Keratinocyte (primary cell): ENCODE measurements at regions not wholly inside any gene's neighbourhood (a gene's known extent, or its start where the extent isn't known, plus 50 kb on each side); places are given as distances from the start of the nearest gene placed in this dataset.

Experiments used
- DNase-seq: peaks from one replicate; pipeline ENCODE4 v3.0.0-alpha.2; 2011; ENCODE audit warnings: low read depth, missing footprints, low spot score
- FAIRE-seq: peaks from 2 replicates; lab custom pipeline; 2011; peaks lifted over from hg19 to GRCh38; lab: Jason Lieb, UNC
- H2AFZ ChIP-seq: 2 replicates; pipeline ENCODE4 v1.6.0; 2012; ENCODE audit warnings: low read length, control low read depth, inconsistent platforms; ENCODE audit not compliant: control insufficient read depth
- H3K27ac ChIP-seq: 2 replicates; pipeline ENCODE4 v1.5.1; 2011; ENCODE audit warnings: low read length; ENCODE audit not compliant: control insufficient read depth, insufficient read depth
- H3K27me3 ChIP-seq: 3 replicates; pipeline ENCODE4 v1.6.0; 2011; ENCODE audit warnings: low read length; ENCODE audit not compliant: control insufficient read depth, insufficient read depth; ENCODE audit errors: extremely low read depth
- H3K36me3 ChIP-seq, 2 experiments: 2 replicates in 1 of 2; 3 replicates in 1 of 2; pipeline ENCODE4 v1.5.1; 2011; ENCODE audit warnings: low read length in 2 of 2, mild to moderate bottlenecking in 1 of 2; ENCODE audit not compliant: control insufficient read depth in 2 of 2, insufficient read depth in 2 of 2; ENCODE audit errors: extremely low read depth in 1 of 2
- H3K4me1 ChIP-seq: 3 replicates; pipeline ENCODE4 v1.5.1; 2011; ENCODE audit warnings: low read length; ENCODE audit not compliant: control insufficient read depth, insufficient read depth; ENCODE audit errors: extremely low read depth
- H3K4me2 ChIP-seq: 3 replicates; pipeline ENCODE4 v1.6.0; 2011; ENCODE audit warnings: low read depth, low read length; ENCODE audit not compliant: control insufficient read depth, insufficient read depth; ENCODE audit errors: extremely low read depth
- H3K4me3 ChIP-seq, 3 experiments: fragments of 200-600 bp in 1 of 3; sonication (generic) in 1 of 3; 2 replicates in 2 of 3; 3 replicates in 1 of 3; pipeline ENCODE4 v1.5.1; 2011 to 2016; ENCODE audit warnings: low read length in 3 of 3, mild to moderate bottlenecking in 3 of 3, control low read depth in 2 of 3, inconsistent platforms in 1 of 3, low read depth in 1 of 3, mixed read lengths in 1 of 3, mixed run types in 1 of 3, moderate library complexity in 1 of 3; ENCODE audit not compliant: control insufficient read depth in 2 of 3, insufficient read depth in 2 of 3; ENCODE audit errors: extremely low read depth in 1 of 3
- H3K79me2 ChIP-seq: 2 replicates; pipeline ENCODE4 v1.6.0; 2012; ENCODE audit warnings: low read length; ENCODE audit not compliant: control insufficient read depth, insufficient read depth
- H3K9ac ChIP-seq: 3 replicates; pipeline ENCODE4 v1.6.0; 2011; ENCODE audit warnings: low read length; ENCODE audit not compliant: control insufficient read depth, insufficient read depth; ENCODE audit errors: extremely low read depth
- H3K9me1 ChIP-seq: 3 replicates; pipeline ENCODE4 v1.6.0; 2011; ENCODE audit warnings: low read length; ENCODE audit not compliant: control insufficient read depth, insufficient read depth; ENCODE audit errors: extremely low read depth
- H3K9me3 ChIP-seq: 2 replicates; pipeline ENCODE4 v1.5.1; 2012; ENCODE audit warnings: low read depth, low read length; ENCODE audit not compliant: control insufficient read depth
- H4K20me1 ChIP-seq: 3 replicates; pipeline ENCODE4 v1.6.0; 2011; ENCODE audit warnings: low read length; ENCODE audit not compliant: control insufficient read depth, insufficient read depth; ENCODE audit errors: extremely low read depth
- EZH2 ChIP-seq: IDR thresholded peaks from one replicate; pipeline ENCODE4 v1.6.1; 2012; ENCODE audit warnings: inconsistent platforms, mild to moderate bottlenecking, low read length, moderate library complexity
- dilution Hi-C: fragments of 300-500 bp; cut with MboI; formaldehyde crosslinking; loops from one replicate; pipeline ENCODE4 v1.7.0; 2020; ENCODE audit warnings: low sequenced_read_pairs; ENCODE audit not compliant: extremely low pct_ligation_motif_present
- TF ChIP-seq, protein P1 (sequence below), 3 experiments: IDR thresholded peaks in 1 of 3; conservative IDR thresholded peaks in 1 of 3; optimal IDR thresholded peaks in 1 of 3; 2 replicates in 2 of 3; 3 replicates in 1 of 3; pipeline versions ENCODE3 to v1.5.1; 2011; ENCODE audit warnings: low read length in 3 of 3, mild to moderate bottlenecking in 3 of 3, moderate library complexity in 2 of 3, control low read depth in 1 of 3, inconsistent platforms in 1 of 3; ENCODE audit not compliant: insufficient read depth in 2 of 3; ENCODE audit errors: extremely low read depth in 1 of 3

- no peak for TF ChIP-seq EZH2
- TF ChIP-seq, protein P1, sequence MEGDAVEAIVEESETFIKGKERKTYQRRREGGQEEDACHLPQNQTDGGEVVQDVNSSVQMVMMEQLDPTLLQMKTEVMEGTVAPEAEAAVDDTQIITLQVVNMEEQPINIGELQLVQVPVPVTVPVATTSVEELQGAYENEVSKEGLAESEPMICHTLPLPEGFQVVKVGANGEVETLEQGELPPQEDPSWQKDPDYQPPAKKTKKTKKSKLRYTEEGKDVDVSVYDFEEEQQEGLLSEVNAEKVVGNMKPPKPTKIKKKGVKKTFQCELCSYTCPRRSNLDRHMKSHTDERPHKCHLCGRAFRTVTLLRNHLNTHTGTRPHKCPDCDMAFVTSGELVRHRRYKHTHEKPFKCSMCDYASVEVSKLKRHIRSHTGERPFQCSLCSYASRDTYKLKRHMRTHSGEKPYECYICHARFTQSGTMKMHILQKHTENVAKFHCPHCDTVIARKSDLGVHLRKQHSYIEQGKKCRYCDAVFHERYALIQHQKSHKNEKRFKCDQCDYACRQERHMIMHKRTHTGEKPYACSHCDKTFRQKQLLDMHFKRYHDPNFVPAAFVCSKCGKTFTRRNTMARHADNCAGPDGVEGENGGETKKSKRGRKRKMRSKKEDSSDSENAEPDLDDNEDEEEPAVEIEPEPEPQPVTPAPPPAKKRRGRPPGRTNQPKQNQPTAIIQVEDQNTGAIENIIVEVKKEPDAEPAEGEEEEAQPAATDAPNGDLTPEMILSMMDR (optimal IDR thresholded peaks at IDR 0.05 in 1 of 3, IDR thresholded peaks at IDR 0.05 in 1 of 3, conservative IDR thresholded peaks at IDR 0.05 in 1 of 3; ENCODE audit: extremely low read depth in 1 of 3, insufficient read depth in 2 of 3, low read length in 3 of 3), result no peak
- Histone ChIP-seq H3K79me2 (no peaks in the 10 kb centered on the region), H4K20me1 (no peaks in the 10 kb centered on the region), H2AFZ (no peak overlapping the region), H3K4me1 (no peaks in the 10 kb centered on the region), H3K27ac (no peak overlapping the region), H3K9ac (no peak overlapping the region), H3K9me1 (no peaks in the 10 kb centered on the region), H3K9me3 (no peaks in the 10 kb centered on the region), H3K36me3 (no peaks in the 10 kb centered on the region), H3K4me2 (no peak overlapping the region), H3K4me3 (no peak overlapping the region), H3K27me3 (no peaks in the 10 kb centered on the region)
- no peak for FAIRE-seq
- dilution Hi-C loops, result no loop called here
- no peak for DNase-seq
These were observed 62.7 kb upstream of the RASEF start for GRCh38 chr9:83125671-83126070.

GRCh38 chr9:83119873-83120272 lies 56.9 kb upstream of the RASEF start:
- no peaks in the 10 kb centered on the region for H3K9me3 ChIP-seq
- H3K4me2 ChIP-seq, result no peak overlapping the region
- H3K4me3 ChIP-seq, result no peak overlapping the region
- TF ChIP-seq EZH2, result no peak
- TF ChIP-seq, protein P1 (optimal IDR thresholded peaks at IDR 0.05 in 1 of 3, IDR thresholded peaks at IDR 0.05 in 1 of 3, conservative IDR thresholded peaks at IDR 0.05 in 1 of 3; ENCODE audit: extremely low read depth in 1 of 3, insufficient read depth in 2 of 3, low read length in 3 of 3), result no peak
- no peaks in the 10 kb centered on the region for H3K79me2 ChIP-seq
- no peaks in the 10 kb centered on the region for H3K27me3 ChIP-seq
- FAIRE-seq (no peak), DNase-seq (no peak)
- H3K9ac ChIP-seq, result no peak overlapping the region
- H3K9me1 ChIP-seq, result no peaks in the 10 kb centered on the region
- dilution Hi-C loops, result no loop called here
- no peaks in the 10 kb centered on the region for H3K36me3 ChIP-seq
- H3K27ac ChIP-seq, result no peak overlapping the region
- H4K20me1 ChIP-seq, result no peaks in the 10 kb centered on the region
- H3K4me1 ChIP-seq, result no peaks in the 10 kb centered on the region
- no peak overlapping the region for H2AFZ ChIP-seq
